Ovary (tissue), 3 donors: ENCODE measurements at regions not wholly inside any gene's neighbourhood (a gene's known extent, or its start where the extent isn't known, plus 50 kb on each side); places are given as distances from the start of the nearest gene placed in this dataset.
"Not testable (repeated sequence)": the region's sequence is repeated elsewhere in the genome, so short reads cannot be mapped to it uniquely, and the experiment has no call there.

Experiments
- CTCF ChIP-seq, 3 donors: fragments of 450-650 bp in 2 of 3; fragments of 200-600 bp in 1 of 3; IDR thresholded peaks; one replicate each; pipeline versions ENCODE4 v1.5.1 to v1.8.0; 2016 to 2022; ENCODE audit warnings: antibody characterized with exemption in 3 of 3, mild to moderate bottlenecking in 1 of 3
- EP300 ChIP-seq: sonication (generic); formaldehyde crosslinking; IDR thresholded peaks from one replicate; pipeline ENCODE4 v1.6.1; 2017; ENCODE audit warnings: antibody characterized with exemption
- POLR2A ChIP-seq: fragments of 450-650 bp; IDR thresholded peaks from one replicate; pipeline ENCODE4 v1.6.1; 2017; ENCODE audit warnings: antibody characterized with exemption, mild to moderate bottlenecking, moderate library complexity
- donor health status: DM: no; HTN: no; CAD: no.

GRCh38 chr1:112853915-112854314 is 102.1 kb downstream of the SLC16A1 start:
- not testable (repeated sequence) for TF ChIP-seq CTCF (IDR thresholded peaks at IDR 0.05); POLR2A; EP300
